ENCODE measurements at regions not wholly inside any gene's neighbourhood (a gene's known extent, or its start where the extent isn't known, plus 50 kb on each side); places are given as distances from the start of the nearest gene placed in this dataset.
A peak's percentile ranks its signal among the peaks of the same experiment; 100 is the strongest.

GRCh38 chr5:56487528-56488115, 254.5 kb upstream of the ANKRD55 start:
- Mint-ChIP-seq H3K36me3 (ENCODE audit: insufficient read depth) (no peaks in the 10 kb centered on the region), H3K4me3 (no peak overlapping the region), H3K4me1 (ENCODE audit: low read depth) (peaks cover 20% of the 10 kb centered on the region), H3K9me3 (peaks cover 4% of the 10 kb centered on the region), H3K27me3 (ENCODE audit: low read depth) (no peaks in the 10 kb centered on the region)
- DNase-seq (no peak), ATAC-seq (no peak)

GRCh38 chr5:56482363-56482762, 249.2 kb upstream of the ANKRD55 start:
- ATAC-seq (no peak), DNase-seq (no peak)
- peaks cover 4% of the 10 kb centered on the region for H3K9me3 Mint-ChIP-seq
- H3K27me3 Mint-ChIP-seq (ENCODE audit: low read depth), result peaks cover 5% of the 10 kb centered on the region
- peaks cover 42% of the 10 kb centered on the region for H3K4me1 Mint-ChIP-seq (ENCODE audit: low read depth)
- H3K4me3 Mint-ChIP-seq, result peak overlapping the region; percentile 84
- no peaks in the 10 kb centered on the region for H3K36me3 Mint-ChIP-seq (ENCODE audit: insufficient read depth)

GRCh38 chr5:56481428-56482357, 248.6 kb upstream of the ANKRD55 start:
- no peak for DNase-seq
- peak; percentile 4 to 6 for ATAC-seq
- Mint-ChIP-seq H3K36me3 (ENCODE audit: insufficient read depth) (no peaks in the 10 kb centered on the region), H3K9me3 (peaks cover 1% of the 10 kb centered on the region), H3K4me1 (ENCODE audit: low read depth) (peaks cover 43% of the 10 kb centered on the region), H3K27me3 (ENCODE audit: low read depth) (peaks cover 5% of the 10 kb centered on the region), H3K4me3 (peak overlapping the region; percentile 84)

- peaks cover 50% of the 10 kb centered on the region for H3K4me1 Mint-ChIP-seq (ENCODE audit: low read depth)
- H3K27me3 Mint-ChIP-seq (ENCODE audit: low read depth), result peaks cover 5% of the 10 kb centered on the region
- H3K9me3 Mint-ChIP-seq, result no peaks in the 10 kb centered on the region
- ATAC-seq (peak; percentile 9 to 25), DNase-seq (peak; percentile 24)
- H3K4me3 Mint-ChIP-seq, result peak overlapping the region; percentile 84
- no peaks in the 10 kb centered on the region for H3K36me3 Mint-ChIP-seq (ENCODE audit: insufficient read depth)
Observed at GRCh38 chr5:56480705-56481427, 247.7 kb upstream of the ANKRD55 start.

- peaks cover 50% of the 10 kb centered on the region for H3K4me1 Mint-ChIP-seq (ENCODE audit: low read depth)
- peak overlapping the region; percentile 76 for H3K4me3 Mint-ChIP-seq
- DNase-seq (no peak), ATAC-seq (peak; percentile 53 to 56)
- H3K27me3 Mint-ChIP-seq (ENCODE audit: low read depth), result peaks cover 5% of the 10 kb centered on the region
- H3K9me3 Mint-ChIP-seq, result no peaks in the 10 kb centered on the region
- no peaks in the 10 kb centered on the region for H3K36me3 Mint-ChIP-seq (ENCODE audit: insufficient read depth)
Observed at GRCh38 chr5:56480078-56480704, 247.1 kb upstream of the ANKRD55 start.

- Mint-ChIP-seq H3K4me1 (ENCODE audit: low read depth) (peaks cover 50% of the 10 kb centered on the region), H3K27me3 (ENCODE audit: low read depth) (peaks cover 5% of the 10 kb centered on the region), H3K4me3 (peak overlapping the region; percentile 76), H3K9me3 (no peaks in the 10 kb centered on the region), H3K36me3 (ENCODE audit: insufficient read depth) (no peaks in the 10 kb centered on the region)
- no peak for DNase-seq
- peak; percentile 38 to 45 for ATAC-seq
Observed at GRCh38 chr5:56479696-56480077, 246.6 kb upstream of the ANKRD55 start.

GRCh38 chr5:56479126-56479525, 246.0 kb upstream of the ANKRD55 start:
- no peaks in the 10 kb centered on the region for H3K36me3 Mint-ChIP-seq (ENCODE audit: insufficient read depth)
- ATAC-seq (no peak), DNase-seq (no peak)
- peaks cover 5% of the 10 kb centered on the region for H3K27me3 Mint-ChIP-seq (ENCODE audit: low read depth)
- H3K4me3 Mint-ChIP-seq, result peak overlapping the region; percentile 76
- no peaks in the 10 kb centered on the region for H3K9me3 Mint-ChIP-seq
- peaks cover 50% of the 10 kb centered on the region for H3K4me1 Mint-ChIP-seq (ENCODE audit: low read depth)

- peaks cover 50% of the 10 kb centered on the region for H3K4me1 Mint-ChIP-seq (ENCODE audit: low read depth)
- DNase-seq (no peak), ATAC-seq (no peak)
- H3K27me3 Mint-ChIP-seq (ENCODE audit: low read depth), result peaks cover 5% of the 10 kb centered on the region
- no peaks in the 10 kb centered on the region for H3K36me3 Mint-ChIP-seq (ENCODE audit: insufficient read depth)
- no peak overlapping the region for H3K4me3 Mint-ChIP-seq
- H3K9me3 Mint-ChIP-seq, result no peaks in the 10 kb centered on the region
Observed at GRCh38 chr5:56478062-56478461, 244.9 kb upstream of the ANKRD55 start.

- H3K27me3 Mint-ChIP-seq (ENCODE audit: low read depth), result peaks cover under 1% of the 10 kb centered on the region
- DNase-seq, result no peak
- no peak overlapping the region for H3K4me3 Mint-ChIP-seq
- peaks cover 38% of the 10 kb centered on the region for H3K4me1 Mint-ChIP-seq (ENCODE audit: low read depth)
- no peak for ATAC-seq
- H3K9me3 Mint-ChIP-seq, result no peaks in the 10 kb centered on the region
- H3K36me3 Mint-ChIP-seq (ENCODE audit: insufficient read depth), result no peaks in the 10 kb centered on the region
Observed at GRCh38 chr5:56476487-56476856, 243.3 kb upstream of the ANKRD55 start.

GRCh38 chr5:56475689-56476486, 242.8 kb upstream of the ANKRD55 start:
- ATAC-seq (no peak), DNase-seq (no peak)
- H3K4me3 Mint-ChIP-seq, result no peak overlapping the region
- peaks cover 35% of the 10 kb centered on the region for H3K4me1 Mint-ChIP-seq (ENCODE audit: low read depth)
- no peaks in the 10 kb centered on the region for H3K27me3 Mint-ChIP-seq (ENCODE audit: low read depth)
- no peaks in the 10 kb centered on the region for H3K9me3 Mint-ChIP-seq
- H3K36me3 Mint-ChIP-seq (ENCODE audit: insufficient read depth), result no peaks in the 10 kb centered on the region

- Mint-ChIP-seq H3K4me3 (no peak overlapping the region), H3K9me3 (no peaks in the 10 kb centered on the region), H3K4me1 (ENCODE audit: low read depth) (peaks cover 7% of the 10 kb centered on the region), H3K27me3 (ENCODE audit: low read depth) (no peaks in the 10 kb centered on the region), H3K36me3 (ENCODE audit: insufficient read depth) (no peaks in the 10 kb centered on the region)
- ATAC-seq, result no peak
- DNase-seq, result no peak
Observed at GRCh38 chr5:56471707-56472106, 238.6 kb upstream of the ANKRD55 start.

- DNase-seq, result no peak
- Mint-ChIP-seq H3K36me3 (ENCODE audit: insufficient read depth) (peaks cover 2% of the 10 kb centered on the region), H3K27me3 (ENCODE audit: low read depth) (no peaks in the 10 kb centered on the region), H3K9me3 (no peaks in the 10 kb centered on the region), H3K4me1 (ENCODE audit: low read depth) (no peaks in the 10 kb centered on the region), H3K4me3 (no peak overlapping the region)
- ATAC-seq, result no peak
Observed at GRCh38 chr5:56470007-56470406, 236.9 kb upstream of the ANKRD55 start.

GRCh38 chr5:56468277-56468676, 235.1 kb upstream of the ANKRD55 start:
- DNase-seq, result no peak
- Mint-ChIP-seq H3K4me1 (ENCODE audit: low read depth) (peaks cover 2% of the 10 kb centered on the region), H3K27me3 (ENCODE audit: low read depth) (no peaks in the 10 kb centered on the region), H3K9me3 (no peaks in the 10 kb centered on the region), H3K4me3 (no peak overlapping the region), H3K36me3 (ENCODE audit: insufficient read depth) (peaks cover 2% of the 10 kb centered on the region)
- ATAC-seq, result no peak

Data from activated T-cell treated with anti-CD3 and anti-CD28 coated beads, Interleukin-2, amount 50 U/mL, for 4 hours (primary cell).